C4-2B (cell line): ENCODE measurements at regions not wholly inside any gene's neighbourhood (a gene's known extent, or its start where the extent isn't known, plus 50 kb on each side); places are given as distances from the start of the nearest gene placed in this dataset.

Experiments
- H3K27ac ChIP-seq: fragments of 450-650 bp; 2 replicates; pipeline ENCODE4 v1.5.1; 2017
- CTCF ChIP-seq: fragments of 450-650 bp; conservative IDR thresholded peaks from 2 replicates; pipeline ENCODE4 v1.5.1; 2017; ENCODE audit warnings: mild to moderate bottlenecking
- ZFX ChIP-seq: fragments of 450-650 bp; IDR thresholded peaks from 2 replicates; pipeline ENCODE4 v1.6.1; 2017

DNA sequence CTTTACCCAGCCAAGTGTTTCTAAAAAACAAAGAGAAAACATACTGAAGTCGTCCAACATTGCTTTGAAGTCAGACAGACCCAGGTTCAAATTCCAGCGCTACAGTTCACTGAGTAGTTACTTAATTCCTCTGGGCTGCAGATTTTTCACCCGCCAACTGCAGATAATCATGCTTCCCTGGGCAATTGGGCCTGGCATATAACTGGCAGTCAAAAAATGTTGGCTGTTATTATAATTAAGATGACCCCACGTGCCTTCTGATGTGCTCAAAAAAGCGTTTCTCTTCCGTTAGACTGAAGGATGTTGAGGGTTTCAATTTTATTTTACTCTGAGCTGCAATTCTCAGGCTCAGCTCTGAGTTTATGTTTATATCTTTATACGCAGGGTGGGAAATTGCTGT lies 156.1 kb upstream of the CITED2 start:
- no peak overlapping the region for H3K27ac ChIP-seq
- TF ChIP-seq CTCF (no peak), ZFX (no peak)

GRCh38 chr6:139529420-139529819 lies 155.0 kb upstream of the CITED2 start:
- H3K27ac ChIP-seq = no peak overlapping the region
- no peak for TF ChIP-seq ZFX
- TF ChIP-seq CTCF = no peak

DNA sequence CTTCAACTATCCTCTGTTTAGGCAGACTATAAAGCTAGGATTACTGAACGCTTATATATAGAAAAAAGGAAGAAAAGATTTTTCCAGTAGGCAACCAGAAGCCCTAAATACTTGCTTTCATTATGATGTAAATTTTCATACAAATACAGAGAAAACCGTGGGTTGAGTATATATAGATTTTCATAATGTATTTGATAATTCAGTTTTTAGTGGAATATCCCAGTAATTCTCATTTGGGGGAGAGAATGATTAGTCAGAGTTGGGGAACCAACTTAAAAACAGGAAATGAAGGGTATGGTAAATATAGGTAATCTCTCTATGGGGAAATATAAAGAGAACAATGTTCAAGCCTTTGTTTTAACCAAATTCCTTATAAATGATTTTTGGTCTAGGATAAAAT lies 154.0 kb upstream of the CITED2 start:
- H3K27ac ChIP-seq = no peak overlapping the region
- no peak for TF ChIP-seq ZFX
- no peak for TF ChIP-seq CTCF

DNA sequence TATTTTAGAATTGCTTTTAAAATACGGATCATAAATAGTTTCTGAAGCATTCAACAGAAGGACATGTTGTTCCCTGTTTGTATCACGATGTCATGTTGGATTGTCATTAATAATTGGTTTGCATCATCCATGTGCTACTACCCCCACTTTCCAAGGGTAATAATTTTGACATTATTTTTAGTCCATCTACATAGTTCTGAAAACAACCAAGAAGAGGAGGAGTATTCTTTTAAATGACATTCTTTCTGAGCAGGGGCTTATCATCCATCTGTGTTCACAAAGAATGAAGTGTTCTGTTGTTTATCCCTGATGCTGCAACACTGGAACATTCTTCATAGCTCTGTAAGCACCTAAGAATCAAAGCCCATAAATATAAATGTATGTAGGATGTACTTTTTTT lies 151.0 kb upstream of the CITED2 start:
- no peak for TF ChIP-seq ZFX
- TF ChIP-seq CTCF = no peak
- no peak overlapping the region for H3K27ac ChIP-seq

- TF ChIP-seq CTCF (no peak), ZFX (no peak)
These were observed 149.5 kb upstream of the CITED2 start for GRCh38 chr6:139523986-139524385.

DNA sequence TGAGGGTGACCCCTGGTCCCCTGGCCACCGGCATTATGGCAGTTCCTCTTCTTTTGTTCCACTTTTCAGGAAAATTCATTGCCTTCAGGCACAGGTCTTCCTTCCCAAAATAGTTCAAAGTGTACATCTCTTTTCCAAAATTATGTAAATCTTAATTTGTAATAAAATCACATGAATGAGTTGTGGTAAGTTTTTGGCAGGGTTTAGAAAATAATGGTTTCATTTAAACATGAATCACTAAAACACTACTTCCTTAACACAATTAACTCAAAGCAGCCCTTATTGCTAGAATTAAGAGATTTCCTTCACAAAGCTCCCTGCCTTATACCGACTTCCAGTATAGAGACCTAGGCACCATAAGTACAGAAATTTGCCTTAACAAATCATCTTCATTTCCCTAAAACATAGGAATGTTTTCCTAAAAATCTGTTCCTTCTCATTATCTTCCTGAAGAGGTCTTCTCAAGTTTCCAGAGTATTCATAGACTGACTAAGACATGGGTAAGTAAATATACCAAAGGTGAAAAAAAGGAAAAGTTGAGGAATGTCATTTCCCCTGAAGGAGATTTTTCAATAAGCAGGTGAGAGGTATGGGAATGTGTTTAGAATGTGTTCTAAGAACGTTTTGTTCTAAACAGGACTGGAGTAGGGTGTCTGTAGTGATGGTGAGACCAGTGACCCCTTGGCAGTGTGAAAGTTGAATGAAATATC lies 148.2 kb upstream of the CITED2 start:
- H3K27ac ChIP-seq = no peak overlapping the region
- no peak for TF ChIP-seq ZFX
- TF ChIP-seq CTCF = no peak

More at GRCh38 chr6:139523986-139524385, 149.5 kb upstream of the CITED2 start:
- H3K27ac ChIP-seq = no peak overlapping the region

GRCh38 chr6:139521338-139521737 lies 146.9 kb upstream of the CITED2 start:
- no peak for TF ChIP-seq CTCF
- TF ChIP-seq ZFX = no peak
- no peak overlapping the region for H3K27ac ChIP-seq
